ENCODE measurements at regions not wholly inside any gene's neighbourhood (a gene's known extent, or its start where the extent isn't known, plus 50 kb on each side); places are given as distances from the start of the nearest gene placed in this dataset.
A peak's percentile ranks its signal among the peaks of the same experiment; 100 is the strongest.

DNA sequence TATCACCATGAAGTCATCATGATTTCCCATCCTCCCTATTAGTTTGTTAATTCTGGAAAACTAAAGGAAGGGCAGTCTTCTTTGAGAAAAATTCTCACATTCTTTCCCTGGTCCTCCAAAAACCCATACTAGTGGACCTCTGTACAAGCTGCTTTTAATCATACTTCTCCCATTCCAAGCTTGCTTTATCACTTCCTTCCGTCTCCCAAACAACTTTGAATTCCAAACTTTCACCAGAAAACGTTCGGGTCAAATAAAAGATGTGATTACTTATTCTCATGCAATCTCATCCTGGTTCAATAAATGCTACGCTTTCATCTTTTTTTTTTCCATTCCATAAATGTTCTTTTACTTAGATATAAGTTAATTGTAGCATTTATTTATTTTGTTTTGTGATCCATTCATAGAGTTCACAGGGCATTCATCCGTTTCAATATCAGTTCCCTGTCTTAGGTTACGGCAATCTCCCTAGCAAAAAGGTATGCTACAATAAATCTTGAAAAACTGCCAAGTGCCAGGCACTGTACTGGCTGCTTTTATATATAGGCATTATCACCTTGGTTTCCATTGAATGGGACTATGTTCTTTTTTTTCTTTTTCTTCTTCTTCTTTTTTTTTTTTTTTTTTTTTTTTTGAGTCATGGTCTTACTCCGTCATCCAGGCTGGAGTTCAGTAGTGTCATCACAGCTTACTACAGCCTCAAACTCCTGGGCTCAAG lies 100.2 kb upstream of the GREM2 start:
- Histone ChIP-seq H3K9me3 (ENCODE audit: control insufficient read depth, insufficient read depth, low read depth, low read length) (no peaks in the 10 kb centered on the region), H3K4me3 (ENCODE audit: low read depth, low read length) (no peak overlapping the region), H3K4me1 (ENCODE audit: control insufficient read depth, insufficient read depth, low read length) (no peaks in the 10 kb centered on the region), H3K27ac (ENCODE audit: extremely low read depth, low read depth, low read length) (no peak overlapping the region), H3K36me3 (ENCODE audit: control insufficient read depth in 2 of 2, insufficient read depth in 1 of 2, low read length in 2 of 2) (no peaks in the 10 kb centered on the region)
- TF ChIP-seq FEZF1 (tag by site-specific recombination; IDR thresholded peaks at IDR 0.05), result peak; percentile 16; the same call in 1 of the 2 replicates
- TF ChIP-seq ZSCAN30 (tag by site-specific recombination; IDR thresholded peaks at IDR 0.05), result no peak
- TF ChIP-seq ZNF324 (tag by site-specific recombination; IDR thresholded peaks at IDR 0.05), result no peak
- TF ChIP-seq, protein P1, sequence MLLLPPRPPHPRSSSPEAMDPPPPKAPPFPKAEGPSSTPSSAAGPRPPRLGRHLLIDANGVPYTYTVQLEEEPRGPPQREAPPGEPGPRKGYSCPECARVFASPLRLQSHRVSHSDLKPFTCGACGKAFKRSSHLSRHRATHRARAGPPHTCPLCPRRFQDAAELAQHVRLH (tag by site-specific recombination; IDR thresholded peaks at IDR 0.05), result no peak
- no peak for TF ChIP-seq ZNF24 (tag by site-specific recombination; IDR thresholded peaks at IDR 0.05)
- no peak for TF ChIP-seq PRDM4 (tag by site-specific recombination; IDR thresholded peaks at IDR 0.05)
- TF ChIP-seq, protein P2, sequence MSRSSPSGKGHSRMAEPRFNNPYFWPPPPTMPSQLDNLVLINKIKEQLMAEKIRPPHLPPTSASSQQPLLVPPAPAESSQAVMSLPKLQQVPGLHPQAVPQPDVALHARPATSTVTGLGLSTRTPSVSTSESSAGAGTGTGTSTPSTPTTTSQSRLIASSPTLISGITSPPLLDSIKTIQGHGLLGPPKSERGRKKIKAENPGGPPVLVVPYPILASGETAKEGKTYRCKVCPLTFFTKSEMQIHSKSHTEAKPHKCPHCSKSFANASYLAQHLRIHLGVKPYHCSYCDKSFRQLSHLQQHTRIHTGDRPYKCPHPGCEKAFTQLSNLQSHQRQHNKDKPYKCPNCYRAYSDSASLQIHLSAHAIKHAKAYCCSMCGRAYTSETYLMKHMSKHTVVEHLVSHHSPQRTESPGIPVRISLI (tag by site-specific recombination; IDR thresholded peaks at IDR 0.05), result peak; percentile 56; the same call in 1 of the 2 replicates
- TF ChIP-seq, protein P3, sequence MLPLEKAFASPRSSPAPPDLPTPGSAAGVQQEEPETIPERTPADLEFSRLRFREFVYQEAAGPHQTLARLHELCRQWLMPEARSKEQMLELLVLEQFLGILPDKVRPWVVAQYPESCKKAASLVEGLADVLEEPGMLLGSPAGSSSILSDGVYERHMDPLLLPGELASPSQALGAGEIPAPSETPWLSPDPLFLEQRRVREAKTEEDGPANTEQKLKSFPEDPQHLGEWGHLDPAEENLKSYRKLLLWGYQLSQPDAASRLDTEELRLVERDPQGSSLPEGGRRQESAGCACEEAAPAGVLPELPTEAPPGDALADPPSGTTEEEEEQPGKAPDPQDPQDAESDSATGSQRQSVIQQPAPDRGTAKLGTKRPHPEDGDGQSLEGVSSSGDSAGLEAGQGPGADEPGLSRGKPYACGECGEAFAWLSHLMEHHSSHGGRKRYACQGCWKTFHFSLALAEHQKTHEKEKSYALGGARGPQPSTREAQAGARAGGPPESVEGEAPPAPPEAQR (tag by site-specific recombination; IDR thresholded peaks at IDR 0.05), result no peak
- TF ChIP-seq ZNF223 (tag by site-specific recombination; IDR thresholded peaks at IDR 0.05), result no peak
- no peak for TF ChIP-seq ZBTB7A (tag by site-specific recombination; IDR thresholded peaks at IDR 0.05; ENCODE audit: low read depth)
- CTCF ChIA-PET, result interaction anchor here (0.7 kb wide), 1 partner anchor 680 kb away, joined by 5 read pairs; no protein-coding TSS in a partner anchor
- POLR2A ChIA-PET, result interaction anchor here (0.7 kb wide), 1 partner anchor 805 kb away, joined by 5 read pairs; no protein-coding TSS in a partner anchor

DNA sequence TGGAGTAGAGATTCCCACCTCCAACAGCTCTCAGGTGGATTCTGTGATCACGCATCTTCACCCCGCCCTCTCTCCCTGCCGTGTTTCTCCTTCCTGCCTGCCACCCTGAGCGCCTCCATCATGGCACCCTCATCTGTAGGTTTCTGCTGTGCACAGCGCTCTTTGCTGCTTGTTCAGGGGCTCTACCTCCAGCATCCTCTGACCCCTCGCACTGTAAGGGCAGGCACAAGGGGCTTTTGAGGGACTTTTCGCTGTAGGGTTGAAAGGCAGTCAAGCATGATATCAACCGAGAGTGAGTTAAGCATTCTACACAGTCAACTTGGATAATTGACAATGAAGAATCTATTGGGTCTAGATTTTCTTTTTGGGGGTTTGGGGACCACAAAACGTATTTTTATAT lies 99.1 kb upstream of the GREM2 start:
- H3K4me1 ChIP-seq (ENCODE audit: control insufficient read depth, insufficient read depth, low read length), result no peaks in the 10 kb centered on the region
- TF ChIP-seq ZNF837 (tag by site-specific recombination; IDR thresholded peaks at IDR 0.05), result no peak
- TF ChIP-seq REPIN1 (tag by site-specific recombination; IDR thresholded peaks at IDR 0.05; ENCODE audit: low read depth), result no peak
- no peak for TF ChIP-seq ZNF76 (tag by site-specific recombination; IDR thresholded peaks at IDR 0.05; ENCODE audit: borderline replicate concordance, low read depth)
- TF ChIP-seq ZBTB11 (tag by site-specific recombination; conservative IDR thresholded peaks at IDR 0.05; ENCODE audit: low read depth), result no peak
- no peak for TF ChIP-seq ZNF140 (tag by site-specific recombination; IDR thresholded peaks at IDR 0.05)
- TF ChIP-seq ZNF248 (tag by site-specific recombination; IDR thresholded peaks at IDR 0.05), result no peak
- TF ChIP-seq CTCF (tag by site-specific recombination; IDR thresholded peaks at IDR 0.05), result no peak
- no peak for TF ChIP-seq ZNF121 (tag by site-specific recombination; IDR thresholded peaks at IDR 0.05)
- no peak for TF ChIP-seq ZNF157 (tag by site-specific recombination; IDR thresholded peaks at IDR 0.05)
- no peak for TF ChIP-seq ZNF558 (tag by site-specific recombination; IDR thresholded peaks at IDR 0.05)
- TF ChIP-seq, protein P2 (tag by site-specific recombination; IDR thresholded peaks at IDR 0.05), result no peak
- H3K36me3 ChIP-seq (ENCODE audit: control insufficient read depth in 2 of 2, insufficient read depth in 1 of 2, low read length in 2 of 2), result no peaks in the 10 kb centered on the region
- no peaks in the 10 kb centered on the region for H3K9me3 ChIP-seq (ENCODE audit: control insufficient read depth, insufficient read depth, low read depth, low read length)
- CTCF ChIA-PET, result interaction anchor here (0.6 to 1.3 kb wide), 3 partner anchors 21 to 177 kb away, joined by 3 to 4 read pairs (median 3); no protein-coding TSS in a partner anchor
- no peak overlapping the region for H3K4me3 ChIP-seq (ENCODE audit: low read depth, low read length)
- POLR2A ChIA-PET, result no interaction called here
- no peak overlapping the region for H3K27ac ChIP-seq (ENCODE audit: extremely low read depth, low read depth, low read length)

All from HEK293 (cell line).